Left kidney (tissue), 1 donor: ENCODE measurements at regions not wholly inside any gene's neighbourhood (a gene's known extent, or its start where the extent isn't known, plus 50 kb on each side); places are given as distances from the start of the nearest gene placed in this dataset.

Experiments
- DNase-seq: peaks from one replicate; pipeline ENCODE4 v3.0.0-alpha.2; 2013

DNA sequence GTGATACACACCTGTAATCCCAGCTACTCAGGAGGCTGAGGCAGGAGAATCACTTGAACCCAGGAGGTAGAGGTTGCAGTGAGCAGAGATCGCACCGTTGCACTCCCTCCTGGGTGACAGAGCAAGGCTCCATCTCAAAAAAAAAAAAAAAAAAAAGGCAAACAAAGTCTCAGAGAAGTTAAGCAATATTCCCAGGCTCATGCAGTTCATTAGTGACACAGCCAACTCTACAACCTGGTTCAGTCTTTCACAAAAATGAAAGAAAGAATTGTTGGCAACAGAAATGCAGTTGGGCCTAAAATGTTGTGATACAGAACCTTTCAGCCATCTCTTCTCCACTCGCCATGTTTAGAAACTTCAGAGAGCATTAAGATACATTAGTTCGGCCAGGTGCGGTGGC lies 242.1 kb downstream of the LTN1 start:
- no peak for DNase-seq

DNA sequence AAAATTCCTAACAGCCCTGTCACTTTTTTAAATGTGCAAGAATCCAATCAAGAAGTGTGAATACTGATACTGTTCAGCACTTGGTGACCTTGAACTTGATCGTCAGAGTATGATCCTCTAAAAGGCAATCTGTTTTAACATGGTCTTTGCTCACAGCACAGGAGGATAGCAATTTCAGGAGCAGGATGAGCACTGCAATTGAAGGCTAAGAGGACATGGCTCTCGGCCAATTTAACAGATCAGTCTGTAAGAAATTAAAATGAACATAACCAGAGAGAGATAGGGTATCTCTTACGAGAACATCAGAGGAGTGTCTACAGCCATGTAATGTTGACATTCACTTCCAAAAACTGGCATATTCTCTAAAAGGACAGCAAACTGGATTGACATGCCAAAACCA lies 243.1 kb downstream of the LTN1 start:
- no peak for DNase-seq

DNA sequence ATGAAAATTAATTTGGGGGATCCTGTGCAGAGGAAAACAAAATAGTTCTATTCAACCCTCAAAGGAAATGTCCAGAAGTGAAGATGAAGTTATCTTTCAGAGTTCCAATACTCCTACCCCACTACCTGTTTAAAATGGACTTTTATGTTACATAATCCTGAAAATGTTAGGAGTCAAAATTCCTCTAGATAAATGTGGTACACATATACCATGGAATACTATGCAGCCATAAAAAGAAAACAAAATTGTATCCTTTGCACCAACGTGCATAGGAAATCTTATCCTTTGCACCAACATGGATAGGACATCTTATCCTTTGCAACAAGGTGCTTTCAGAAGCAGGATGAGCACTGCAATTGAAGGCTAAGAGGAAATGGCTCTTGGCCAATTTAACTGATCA lies 245.2 kb downstream of the LTN1 start:
- no peak for DNase-seq

DNA sequence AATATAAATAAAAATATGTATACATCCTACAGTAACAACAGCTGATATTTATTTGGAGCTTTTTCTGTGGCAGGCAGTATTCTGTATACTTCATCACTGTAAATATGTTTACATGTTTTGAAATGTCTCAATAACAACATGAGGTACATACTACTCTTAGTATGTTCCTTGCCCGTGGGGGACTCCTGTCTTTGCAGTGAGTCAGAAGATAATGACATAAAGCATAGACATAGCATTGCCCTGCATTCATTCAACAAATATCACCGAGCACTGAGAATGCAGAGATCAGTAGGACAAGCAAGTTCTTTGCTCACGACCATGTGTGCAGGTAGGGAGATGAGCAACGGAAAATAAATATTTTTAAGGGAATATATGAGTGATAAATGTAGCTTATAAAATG lies 246.5 kb downstream of the LTN1 start:
- DNase-seq, result no peak

DNA sequence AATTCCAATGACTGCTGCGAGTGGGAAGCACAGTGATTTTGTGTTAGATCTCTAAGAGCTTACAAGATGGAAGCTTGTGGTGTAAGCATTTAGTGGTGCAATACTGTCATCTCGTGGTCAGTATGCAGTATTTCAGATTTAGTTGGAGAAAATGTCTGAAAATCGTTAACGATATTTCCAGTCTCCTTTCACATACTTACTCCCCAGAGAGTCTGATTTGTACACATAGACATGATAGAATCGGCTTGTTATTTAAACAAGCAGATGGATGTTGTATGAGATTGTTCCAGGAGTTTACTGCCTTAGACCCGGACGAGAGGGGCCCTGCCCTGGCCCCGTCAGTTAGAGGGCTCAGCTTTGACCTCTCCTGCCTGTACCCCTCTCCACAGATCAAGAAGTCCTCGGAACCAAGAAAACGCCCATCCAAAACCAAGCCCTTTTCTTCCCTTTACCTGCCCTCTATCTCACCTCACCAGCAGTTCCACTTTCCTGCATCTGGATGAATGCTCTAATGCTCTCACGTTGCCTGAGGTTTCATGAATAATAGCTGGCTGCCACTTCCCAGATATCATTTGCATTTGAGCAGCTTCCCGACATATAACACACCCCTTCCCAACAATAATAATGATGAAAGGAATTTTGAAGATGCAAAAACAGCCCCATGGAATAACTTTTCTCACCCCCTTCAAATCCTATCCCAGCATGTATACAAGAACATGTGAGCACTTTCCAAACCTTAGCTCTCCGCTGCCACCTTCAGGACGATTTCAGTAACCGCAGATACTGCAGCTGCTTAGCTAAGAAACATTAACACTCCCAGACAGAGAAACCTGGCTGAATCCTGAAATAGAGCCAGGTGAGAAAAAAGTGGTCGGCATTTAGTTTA lies 247.3 kb downstream of the LTN1 start:
- DNase-seq, result peak; percentile 89

DNA sequence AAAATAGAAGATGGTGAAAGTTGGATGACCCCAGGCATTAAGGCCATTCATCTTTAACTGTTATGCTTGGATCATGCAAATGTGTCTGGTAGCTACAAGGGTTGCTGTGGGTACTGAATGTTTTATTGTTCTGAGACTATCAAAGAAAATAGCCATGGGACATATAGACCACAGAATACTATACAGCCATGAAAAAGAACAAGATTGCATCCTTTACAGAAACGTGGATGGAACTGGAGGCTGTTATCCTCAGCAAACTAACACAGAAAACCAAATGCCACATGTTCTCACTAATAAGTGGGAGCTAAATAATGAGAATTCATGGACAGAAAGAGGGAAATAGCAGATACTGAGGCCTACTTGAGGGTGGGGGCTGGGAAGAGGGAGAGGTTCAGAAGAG lies 249.0 kb downstream of the LTN1 start:
- DNase-seq, result no peak

DNA sequence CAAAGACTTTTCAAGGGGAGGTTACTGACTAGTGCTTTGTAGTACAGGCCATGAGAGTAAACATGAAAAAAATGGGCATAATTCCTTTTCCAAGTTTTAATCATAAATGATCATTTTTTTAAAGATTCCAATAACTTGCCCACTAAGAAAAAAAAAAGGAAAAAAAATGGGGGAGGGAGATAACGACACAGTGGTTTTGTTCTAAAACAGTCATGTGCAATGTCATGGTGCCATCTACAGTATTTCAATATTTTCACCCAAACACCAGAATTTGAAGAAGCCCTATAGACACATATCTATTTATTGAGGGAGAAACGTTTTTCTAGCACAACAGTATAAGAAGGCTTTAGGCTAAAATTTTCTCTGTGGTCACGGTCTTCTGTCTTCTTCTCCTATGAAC lies 250.2 kb downstream of the LTN1 start:
- DNase-seq, result no peak

DNA sequence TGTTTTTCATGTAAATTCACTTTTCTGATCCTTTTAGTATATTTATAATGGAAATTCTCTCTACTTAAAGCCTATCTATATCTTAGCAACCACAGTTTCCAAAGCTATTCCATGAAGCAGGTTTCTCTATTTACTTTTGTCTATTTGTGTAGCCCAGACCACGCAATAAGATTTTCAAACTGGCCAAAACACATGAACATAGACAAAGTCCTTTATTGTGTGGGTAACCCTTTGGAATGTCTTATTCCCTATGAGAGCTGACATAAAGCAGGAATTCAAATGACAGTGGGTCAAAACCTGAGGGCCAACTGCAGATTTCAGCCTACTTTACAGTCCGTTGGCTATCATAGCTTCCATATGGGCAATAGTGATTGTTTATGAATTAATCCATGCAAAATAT lies 252.6 kb downstream of the LTN1 start:
- DNase-seq, result no peak

DNA sequence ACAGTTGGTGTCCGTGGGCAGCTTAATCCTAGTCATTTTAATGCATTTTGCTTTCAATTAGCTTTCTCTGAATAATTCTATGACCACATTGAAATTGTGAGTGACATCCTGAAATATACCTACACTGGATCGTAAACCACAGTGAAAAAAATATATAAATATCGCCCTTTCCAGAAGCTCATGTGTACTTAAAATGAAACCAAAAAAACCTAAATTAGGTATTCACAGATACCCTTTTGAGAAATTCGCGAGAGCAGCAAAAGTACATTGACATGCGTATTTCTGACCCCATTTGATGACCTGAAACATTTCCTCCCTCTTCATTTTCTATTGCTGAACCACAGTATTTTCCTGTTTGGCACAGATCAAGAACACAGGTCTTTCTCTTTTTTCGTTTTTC lies 253.8 kb downstream of the LTN1 start:
- DNase-seq, result no peak

DNA sequence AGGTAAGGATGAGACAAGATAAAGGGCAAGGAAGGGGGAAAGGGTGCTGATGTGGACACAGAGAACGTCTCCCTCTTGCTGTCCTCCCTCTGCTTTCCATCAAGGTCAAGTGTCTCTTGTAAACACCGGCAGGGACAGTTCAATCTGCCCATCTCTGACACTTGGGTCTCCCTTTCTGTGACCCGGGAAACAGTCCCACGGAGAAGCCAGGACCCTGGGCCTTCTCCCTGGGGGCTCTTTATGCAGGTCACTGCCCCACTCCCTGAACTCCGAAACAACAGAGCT lies 254.3 kb downstream of the LTN1 start:
- DNase-seq, result no peak

DNA sequence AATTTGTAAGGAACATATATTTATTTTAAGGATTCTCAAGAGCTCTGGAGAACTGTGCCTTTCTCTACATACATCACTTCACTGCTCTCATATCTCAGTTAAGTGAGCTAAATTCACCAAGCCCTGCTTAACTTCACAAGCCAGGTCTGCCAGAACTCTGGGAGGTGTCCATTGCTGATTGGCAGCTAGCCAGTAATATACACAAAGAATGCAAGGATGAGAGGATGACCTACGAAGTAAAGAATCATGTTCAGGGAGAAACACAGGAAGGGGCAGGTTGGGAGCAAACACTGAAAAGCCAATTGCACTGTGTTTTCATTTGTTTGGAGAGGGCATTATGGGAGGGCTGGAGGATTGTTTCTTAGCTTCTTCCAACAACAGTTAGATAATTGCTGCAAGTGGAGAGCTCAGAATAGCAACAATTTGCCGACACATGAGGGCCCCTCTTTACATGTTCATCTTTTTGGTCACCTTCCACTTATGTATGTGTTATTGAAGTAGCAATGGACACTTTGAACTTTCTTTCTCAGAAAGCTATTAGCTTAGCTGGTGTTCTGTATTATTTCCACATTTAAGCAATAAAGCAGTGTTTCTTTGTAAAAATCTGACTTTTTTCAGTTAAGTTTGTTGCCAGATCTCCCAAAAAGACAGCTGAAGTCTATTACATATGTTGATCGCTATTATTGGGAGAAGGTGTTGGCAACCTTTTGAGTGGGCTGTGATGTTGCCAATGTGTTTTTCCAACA lies 254.8 kb downstream of the LTN1 start:
- no peak for DNase-seq

DNA sequence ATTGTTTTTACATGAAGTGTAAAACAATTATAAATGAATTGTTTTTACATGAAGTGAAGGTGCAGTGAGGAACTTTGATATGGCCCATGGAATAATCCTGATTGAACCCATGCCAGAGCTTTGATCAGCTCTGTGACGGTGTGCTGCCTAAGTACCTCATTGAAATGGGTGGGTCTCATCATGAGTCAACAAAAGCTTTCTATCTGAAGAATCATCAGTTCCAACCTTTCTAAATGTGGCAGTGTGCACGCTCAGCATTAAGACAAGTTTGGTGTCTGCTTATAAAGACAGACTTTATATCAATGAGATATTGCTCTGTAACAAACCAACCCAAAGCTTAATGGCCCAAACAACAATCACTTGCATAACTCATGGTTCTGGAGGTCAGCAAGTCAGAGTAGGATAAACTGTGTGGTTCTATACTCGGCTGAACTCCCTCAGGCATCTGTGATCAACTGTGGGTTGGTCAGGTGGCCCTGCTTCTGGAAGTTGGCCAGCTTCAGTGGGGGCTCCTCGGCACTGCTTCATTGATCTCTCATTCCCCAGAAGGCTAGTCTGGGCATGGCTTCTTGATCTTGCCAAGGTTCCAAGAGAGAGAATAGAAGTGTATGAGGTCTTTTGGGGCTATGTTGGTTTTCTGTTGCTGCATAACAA lies 258.0 kb downstream of the LTN1 start:
- DNase-seq, result no peak

DNA sequence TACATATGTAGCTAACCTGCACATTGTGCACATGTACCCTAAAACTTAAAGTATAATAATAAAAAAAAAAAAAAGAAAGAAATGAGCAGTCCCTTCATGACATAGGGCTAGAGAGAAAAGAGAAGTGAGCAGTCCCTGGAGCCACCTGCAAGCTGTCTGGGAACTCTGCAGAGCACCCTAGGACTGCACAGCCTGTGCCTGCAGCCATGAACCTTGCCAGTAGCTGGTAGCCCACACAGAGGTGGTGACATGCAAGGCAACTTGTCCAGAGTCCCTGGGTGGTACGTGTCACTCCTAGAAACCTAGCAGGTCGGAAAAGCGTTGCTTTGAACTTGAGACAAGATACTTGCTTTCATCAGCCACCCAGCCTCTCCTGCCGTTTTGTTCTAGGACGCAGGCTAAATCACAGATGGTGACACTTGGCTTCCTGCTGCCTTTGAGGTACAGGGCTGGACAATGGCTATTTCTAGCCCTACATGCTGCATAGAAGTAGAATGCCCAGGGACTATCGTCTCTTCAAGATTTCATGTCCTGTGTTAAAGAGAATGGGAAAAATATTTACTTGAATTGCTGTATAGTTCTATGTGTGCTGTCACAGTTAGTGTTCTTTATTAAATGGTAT lies 260.9 kb downstream of the LTN1 start:
- DNase-seq, result no peak

DNA sequence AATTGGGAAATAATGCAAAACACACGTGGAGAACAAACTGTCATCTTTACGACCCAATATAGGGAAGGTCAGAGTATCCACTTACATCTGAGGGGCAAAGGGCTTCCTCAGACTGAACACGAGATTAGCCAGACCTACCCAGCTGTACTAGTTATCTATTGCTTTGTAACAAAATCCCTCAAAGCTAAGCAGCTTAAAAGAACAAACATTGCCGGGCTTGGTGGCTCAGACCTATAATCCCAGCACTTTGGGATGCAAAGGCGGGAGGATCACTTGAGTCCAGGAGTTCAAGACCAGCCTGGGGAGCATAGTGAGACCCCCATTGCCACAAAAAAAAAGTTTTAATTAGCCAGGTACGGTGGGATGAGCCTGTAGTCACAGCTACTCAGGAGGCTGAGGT lies 262.8 kb downstream of the LTN1 start:
- no peak for DNase-seq

DNA sequence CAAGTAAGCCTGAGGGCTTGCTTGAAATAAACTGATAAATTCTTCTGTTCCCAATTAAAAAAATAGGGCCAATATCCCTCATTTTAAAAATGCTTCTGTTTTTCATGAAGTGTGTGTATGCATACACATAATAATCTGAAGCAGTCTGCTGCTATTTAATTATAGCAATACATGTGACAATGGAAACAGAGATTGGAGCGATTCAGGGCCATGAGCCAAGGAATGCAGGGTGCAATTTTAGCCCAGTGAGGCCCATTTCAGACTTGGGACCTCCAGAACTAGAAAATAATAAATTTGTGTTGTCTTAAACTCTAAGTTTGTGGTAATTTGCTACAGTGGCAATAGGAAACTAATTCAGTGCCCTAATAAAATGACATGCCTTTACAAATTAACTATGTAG lies 264.9 kb downstream of the LTN1 start:
- no peak for DNase-seq

DNA sequence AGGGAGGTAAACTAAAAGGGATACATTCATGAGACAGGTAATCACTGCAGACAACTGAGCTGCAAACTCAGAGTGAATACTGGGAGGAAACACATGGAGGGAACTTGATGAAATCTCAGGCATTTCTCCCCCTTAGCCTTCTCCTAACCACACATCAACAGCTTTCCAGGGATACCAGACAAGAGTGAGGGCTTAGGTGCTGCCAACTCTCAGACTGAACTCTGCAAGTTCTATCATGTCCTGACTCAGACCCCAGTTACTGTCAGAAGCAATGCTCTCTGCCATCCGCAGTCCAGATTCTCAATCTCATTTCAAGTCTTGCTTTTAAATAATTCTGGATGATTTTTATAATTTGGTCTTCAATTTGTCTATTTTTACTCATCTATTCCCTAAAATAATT lies 267.3 kb downstream of the LTN1 start:
- no peak for DNase-seq

DNA sequence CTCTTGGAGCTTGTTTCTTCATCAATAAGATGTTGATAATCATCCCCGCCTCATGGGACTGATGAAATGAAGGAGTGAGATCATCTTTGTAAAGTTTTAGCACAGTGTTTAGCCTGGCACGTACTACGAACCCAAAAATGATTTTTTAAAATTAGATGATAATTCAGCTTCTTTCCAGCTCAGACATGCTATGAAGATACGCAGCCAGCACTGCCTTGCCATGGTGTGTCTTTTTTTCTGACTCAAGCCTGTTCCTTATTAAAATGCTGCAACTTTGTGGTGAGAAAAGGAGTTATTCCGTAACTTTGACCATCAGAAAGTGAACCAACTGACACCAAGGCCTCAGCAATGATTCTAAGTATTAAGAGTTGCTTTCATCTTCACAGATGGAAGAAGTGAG lies 269.0 kb downstream of the LTN1 start:
- no peak for DNase-seq

DNA sequence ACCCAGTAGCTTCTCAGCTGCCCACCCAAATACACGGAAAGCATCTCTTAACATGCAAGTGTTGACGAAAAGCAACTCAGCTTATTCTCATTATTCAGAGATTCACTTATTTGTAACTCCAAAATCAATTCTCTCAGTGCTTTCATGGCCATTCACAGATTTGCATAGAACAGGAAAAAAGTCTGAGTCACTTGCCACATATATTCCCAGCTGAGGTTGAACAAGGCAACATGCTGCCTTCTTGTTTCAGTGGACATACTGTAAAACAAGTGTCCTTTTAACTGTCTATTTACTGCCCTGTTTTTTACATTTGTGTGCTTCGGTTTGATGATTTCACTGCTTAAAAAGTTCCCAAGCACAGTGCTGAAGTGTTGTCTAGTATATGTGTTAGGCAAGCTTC lies 273.0 kb downstream of the LTN1 start:
- DNase-seq, result no peak

DNA sequence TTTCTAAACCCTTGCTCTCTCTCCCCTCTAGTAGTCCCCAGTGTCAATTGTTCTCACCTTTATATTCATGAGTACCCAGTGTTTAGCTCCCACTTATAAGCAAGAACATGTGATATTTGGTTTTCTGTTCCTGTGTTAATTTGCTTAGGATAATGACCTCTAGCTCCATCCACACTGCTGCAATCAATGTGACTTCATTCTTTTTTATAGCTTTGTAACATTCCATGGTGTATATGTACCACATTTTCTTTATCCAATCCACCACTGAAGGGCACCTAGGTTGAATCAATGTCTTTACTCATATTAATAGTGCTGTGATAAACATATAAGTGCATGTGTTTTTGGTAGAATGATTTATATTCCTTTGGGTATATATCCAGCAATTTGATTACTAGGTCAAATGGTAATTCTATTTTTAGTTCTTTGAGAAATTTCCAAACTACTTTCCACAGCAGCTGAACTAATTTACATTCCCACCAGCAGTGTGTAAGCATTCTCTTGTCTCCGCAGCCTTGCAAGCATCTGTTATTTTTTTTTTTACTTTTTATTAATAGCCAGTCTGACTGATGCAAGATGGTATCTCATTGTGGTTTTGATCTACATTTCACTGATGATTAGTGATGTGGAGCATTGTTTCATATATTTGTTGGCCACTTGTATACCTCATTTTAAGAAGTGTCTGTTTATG lies 277.8 kb downstream of the LTN1 start:
- no peak for DNase-seq

DNA sequence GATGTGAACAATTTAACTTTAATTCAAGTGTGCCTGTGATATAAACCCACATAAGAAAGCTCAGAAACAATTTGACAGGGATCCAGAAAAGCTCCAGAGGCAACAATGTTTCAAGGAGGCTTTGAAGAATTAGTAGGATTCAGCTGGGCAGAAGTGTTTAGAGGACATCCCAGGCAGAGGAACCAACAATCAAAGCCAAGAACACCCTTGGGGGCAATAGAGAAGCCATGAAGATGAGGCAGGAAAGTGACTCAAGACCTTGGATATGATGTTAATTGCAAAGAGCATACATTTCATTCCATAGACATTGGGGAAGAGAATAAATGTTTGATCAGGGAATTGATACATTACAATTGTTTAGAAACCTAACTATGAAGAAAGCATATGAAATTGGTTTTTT lies 280.3 kb downstream of the LTN1 start:
- no peak for DNase-seq

DNA sequence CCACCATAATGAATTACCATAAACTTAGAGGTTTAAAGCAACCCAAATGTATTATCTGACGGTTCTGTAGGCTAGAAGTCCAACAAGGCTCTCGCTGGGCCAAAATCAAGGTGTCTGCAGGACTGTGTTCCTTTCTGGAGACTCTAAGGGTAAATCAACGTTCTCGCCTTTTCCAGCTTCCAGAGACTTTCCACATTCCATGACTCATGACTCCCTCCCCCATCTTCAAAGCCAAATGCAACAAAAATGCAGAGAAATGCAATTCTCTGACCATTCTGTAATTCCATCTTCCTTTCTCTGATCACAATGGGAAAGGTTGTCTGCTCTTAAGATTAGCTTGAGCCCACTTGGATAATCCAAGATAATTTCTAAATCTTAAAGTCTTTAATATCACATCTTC lies 287.1 kb downstream of the LTN1 start:
- no peak for DNase-seq

DNA sequence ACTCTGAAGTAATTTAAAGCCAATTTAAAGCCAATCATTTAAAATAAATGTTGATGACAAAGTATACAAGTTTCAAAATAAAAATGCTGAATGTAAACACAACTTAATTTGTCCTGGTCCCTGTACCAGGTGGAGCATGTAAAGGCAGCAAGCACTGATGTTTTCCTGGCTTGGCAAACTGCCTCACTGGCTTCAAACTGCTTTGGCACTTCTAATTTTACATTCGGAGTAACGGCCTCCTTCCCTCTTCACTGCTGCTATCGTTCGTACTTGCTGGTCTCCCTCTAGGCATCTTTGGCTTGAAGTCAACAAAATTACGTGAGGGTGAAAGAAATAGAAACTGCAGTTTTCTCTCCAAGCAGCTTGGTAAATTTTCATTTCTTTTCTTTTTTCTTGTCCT lies 287.9 kb downstream of the LTN1 start:
- DNase-seq, result peak; percentile 40
